ENCODE measurements at regions not wholly inside any gene's neighbourhood (a gene's known extent, or its start where the extent isn't known, plus 50 kb on each side); places are given as distances from the start of the nearest gene placed in this dataset.

GRCh38 chr6:88238065-88238464, 71.9 kb upstream of the CNR1 start:
- Mint-ChIP-seq H3K36me3 (ENCODE audit: insufficient read depth in 1 of 3, low read depth in 3 of 3) (peaks cover 0 to 6% (median 6%) of the 10 kb centered on the region in 3 experiments; a peak in 4 of 7 replicates), H3K27ac (no peak overlapping the region), H3K9me3 (peaks cover 14 to 15% of the 10 kb centered on the region in 2 experiments), H3K4me3 (no peak overlapping the region; a peak in 1 of 5 replicates), H3K27me3 (ENCODE audit: low read depth) (no peaks in the 10 kb centered on the region), H3K4me1 (no peaks in the 10 kb centered on the region)
- Histone ChIP-seq H3K56ac (ENCODE audit: insufficient read length, low read depth, low read length) (no peak overlapping the region), H3K4ac (ENCODE audit: low read depth, low read length) (no peak overlapping the region), H2BK5ac (ENCODE audit: insufficient read length, low read length) (no peak overlapping the region), H3K9me3 (ENCODE audit: control insufficient read depth, low read depth, low read length) (no peaks in the 10 kb centered on the region), H3K18ac (ENCODE audit: insufficient read length, low read depth, low read length) (no peak overlapping the region), H3K23ac (ENCODE audit: insufficient read length, low read depth, low read length) (no peak overlapping the region), H3K27ac (ENCODE audit: insufficient read length, low read depth, low read length) (no peak overlapping the region), H3T11ph (ENCODE audit: low read length) (no peak overlapping the region), H2BK20ac (ENCODE audit: low read depth, low read length, poor library complexity, severe bottlenecking) (no peak overlapping the region), H3K23me2 (ENCODE audit: insufficient read length, low read depth, low read length, poor library complexity, severe bottlenecking) (no peaks in the 10 kb centered on the region), H3K9ac (ENCODE audit: extremely low read depth, insufficient read length, low read length) (no peak overlapping the region), H2BK12ac (ENCODE audit: insufficient read length, low read depth, low read length) (no peak overlapping the region), H3K4me1 (ENCODE audit: insufficient read depth, low read length) (no peaks in the 10 kb centered on the region), H3K27me3 (ENCODE audit: insufficient read depth, low read length) (no peaks in the 10 kb centered on the region), H2AK5ac (ENCODE audit: insufficient read length, low read length) (no peak overlapping the region), H3K79me1 (ENCODE audit: insufficient read depth, low read depth, low read length, poor library complexity, severe bottlenecking) (no peaks in the 10 kb centered on the region), H2BK15ac (ENCODE audit: low read depth, low read length) (no peak overlapping the region), H3K4me2 (ENCODE audit: insufficient read depth, insufficient read length, low read length) (no peak overlapping the region), H4K8ac (replicated peaks; ENCODE audit: insufficient read length, low read depth, low read length) (no peak overlapping the region), H2BK120ac (ENCODE audit: low read depth, low read length, poor library complexity, severe bottlenecking) (no peak overlapping the region), H3K79me2 (ENCODE audit: insufficient read depth, low read length) (no peaks in the 10 kb centered on the region), H2AFZ (ENCODE audit: low read length) (no peak overlapping the region), H4K91ac (ENCODE audit: insufficient read length, low read depth, low read length) (no peak overlapping the region), H3K14ac (ENCODE audit: insufficient read depth, low read length) (no peak overlapping the region), H4K5ac (ENCODE audit: insufficient read length, low read depth, low read length) (no peak overlapping the region), H4K20me1 (ENCODE audit: control insufficient read depth, insufficient read depth, insufficient read length) (no peaks in the 10 kb centered on the region)
- peak; percentile 66 for DNase-seq
- no CpG with 5 or more reads among the region's 1 CpG for WGBS (ENCODE audit: extremely low coverage, insufficient read length, low lambda C conversion rate)
- TF ChIP-seq, protein P1, sequence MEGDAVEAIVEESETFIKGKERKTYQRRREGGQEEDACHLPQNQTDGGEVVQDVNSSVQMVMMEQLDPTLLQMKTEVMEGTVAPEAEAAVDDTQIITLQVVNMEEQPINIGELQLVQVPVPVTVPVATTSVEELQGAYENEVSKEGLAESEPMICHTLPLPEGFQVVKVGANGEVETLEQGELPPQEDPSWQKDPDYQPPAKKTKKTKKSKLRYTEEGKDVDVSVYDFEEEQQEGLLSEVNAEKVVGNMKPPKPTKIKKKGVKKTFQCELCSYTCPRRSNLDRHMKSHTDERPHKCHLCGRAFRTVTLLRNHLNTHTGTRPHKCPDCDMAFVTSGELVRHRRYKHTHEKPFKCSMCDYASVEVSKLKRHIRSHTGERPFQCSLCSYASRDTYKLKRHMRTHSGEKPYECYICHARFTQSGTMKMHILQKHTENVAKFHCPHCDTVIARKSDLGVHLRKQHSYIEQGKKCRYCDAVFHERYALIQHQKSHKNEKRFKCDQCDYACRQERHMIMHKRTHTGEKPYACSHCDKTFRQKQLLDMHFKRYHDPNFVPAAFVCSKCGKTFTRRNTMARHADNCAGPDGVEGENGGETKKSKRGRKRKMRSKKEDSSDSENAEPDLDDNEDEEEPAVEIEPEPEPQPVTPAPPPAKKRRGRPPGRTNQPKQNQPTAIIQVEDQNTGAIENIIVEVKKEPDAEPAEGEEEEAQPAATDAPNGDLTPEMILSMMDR (conservative IDR thresholded peaks at IDR 0.05), result peak; percentile 83

Data from H9 (cell line).